ENCODE measurements at regions not wholly inside any gene's neighbourhood (a gene's known extent, or its start where the extent isn't known, plus 50 kb on each side); places are given as distances from the start of the nearest gene placed in this dataset.

GRCh38 chr5:17356551-17356950 lies 139.1 kb downstream of the BASP1 start:
- TF ChIP-seq ZNF655 (CRISPR knock-in tag; IDR thresholded peaks at IDR 0.05) = no peak
- TF ChIP-seq EZH2 (IDR thresholded peaks at IDR 0.05; ENCODE audit: borderline replicate concordance, low read depth, low read length) = no peak
- TF ChIP-seq ETS1 (conservative IDR thresholded peaks at IDR 0.05; ENCODE audit: control insufficient read depth, low read depth, low read length) = no peak
- no peak for TF ChIP-seq POLR2A (conservative IDR thresholded peaks at IDR 0.05)
- no peak for TF ChIP-seq CREBBP (IDR thresholded peaks at IDR 0.05; ENCODE audit: low read depth, low read length)
- no peak for TF ChIP-seq TCF7L2 (IDR thresholded peaks at IDR 0.05; ENCODE audit: low read depth, low read length)

Measured in K562 (cell line).